Cardiac fibroblast (primary cell): ENCODE measurements at regions not wholly inside any gene's neighbourhood (a gene's known extent, or its start where the extent isn't known, plus 50 kb on each side); places are given as distances from the start of the nearest gene placed in this dataset.

ENCODE experiments used
- DNase-seq, 2 donors: peaks; one replicate each; pipeline versions ENCODE4 v3.0.0 to v3.0.0-alpha.2; 2010; ENCODE audit warnings: low read depth in 2 of 2
- H3K4me3 ChIP-seq, 2 donors: replicated peaks in 1 of 2; 1 replicate in 1 of 2; 2 replicates in 1 of 2; pipeline ENCODE4 v1.5.1; 2011; ENCODE audit warnings: low read depth in 2 of 2, low read length in 2 of 2, mild to moderate bottlenecking in 2 of 2, moderate library complexity in 1 of 2
- CTCF ChIP-seq: IDR thresholded peaks from one replicate; pipeline ENCODE4 v1.5.1; 2011; ENCODE audit warnings: low read depth, mild to moderate bottlenecking, low read length, inconsistent platforms

DNA sequence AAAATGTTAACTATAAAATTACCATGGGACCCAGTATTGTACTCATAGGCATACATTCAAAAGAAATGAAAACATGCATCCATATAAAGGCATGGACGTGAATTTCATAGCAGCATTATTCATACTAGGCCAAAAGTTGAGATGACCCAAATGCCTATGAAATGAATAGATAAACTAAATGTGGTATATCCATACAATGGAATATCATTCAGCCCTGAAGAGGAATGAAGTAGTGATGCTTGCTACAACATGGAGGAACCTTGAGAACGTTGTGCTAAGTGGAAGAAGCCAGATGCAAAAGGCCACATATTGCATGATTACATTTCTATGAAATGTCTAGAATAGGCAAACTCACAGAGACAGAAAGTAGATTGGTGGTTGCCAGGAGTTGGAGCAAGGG lies 127.1 kb upstream of the IPO9 start:
- H3K4me3 ChIP-seq, result no peak overlapping the region
- no peak for TF ChIP-seq CTCF
- DNase-seq, result no peak

GRCh38 chr1:201702936-201703335 lies 126.0 kb upstream of the IPO9 start:
- peak; percentile 39 to 61 for DNase-seq
- no peak overlapping the region for H3K4me3 ChIP-seq
- TF ChIP-seq CTCF, result no peak

DNA sequence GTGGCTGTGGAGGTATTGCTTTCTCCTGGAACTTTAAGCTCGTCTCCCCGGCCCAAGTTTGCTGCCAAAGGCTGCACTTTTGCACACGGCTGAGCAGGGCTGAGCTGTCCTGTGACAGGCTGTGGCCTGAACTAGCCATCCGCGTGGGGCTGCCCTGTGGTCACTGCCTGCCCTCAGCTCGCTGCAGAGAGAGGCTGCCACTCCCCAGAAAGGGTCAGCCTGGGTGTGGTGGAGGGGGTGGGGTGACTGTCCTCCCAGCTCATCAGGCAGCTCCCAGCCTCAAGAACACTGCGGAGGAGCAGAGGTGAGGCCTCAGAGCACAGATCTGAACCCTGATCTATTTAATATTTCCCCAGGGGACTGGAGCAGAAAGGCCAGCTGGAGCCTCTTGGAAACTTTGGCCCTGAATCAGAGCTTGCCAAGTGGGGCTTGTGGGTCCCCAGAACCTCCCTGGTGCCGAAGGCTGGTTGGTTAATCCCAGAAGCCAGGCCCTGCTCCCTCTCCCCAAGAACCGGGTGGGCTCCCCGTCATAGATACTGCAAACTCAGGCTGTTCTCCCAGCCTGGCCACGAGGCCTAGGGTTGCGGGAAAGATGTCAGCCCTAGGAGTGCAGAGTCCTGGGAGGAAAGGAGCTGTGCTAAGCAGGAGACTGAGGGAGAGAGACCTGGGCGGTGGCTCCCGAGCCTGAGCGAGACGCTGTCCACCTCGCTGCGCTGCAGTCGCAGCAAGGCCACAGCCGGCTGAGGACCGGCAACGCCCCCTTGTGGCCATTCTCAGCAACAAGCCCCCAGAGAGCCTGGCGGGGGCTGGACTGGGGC lies 125.1 kb upstream of the IPO9 start:
- H3K4me3 ChIP-seq, result no peak overlapping the region
- TF ChIP-seq CTCF, result peak; percentile 97
- peak; percentile 83 to 86 for DNase-seq

GRCh38 chr1:201704439-201704792 lies 124.5 kb upstream of the IPO9 start:
- no peak for DNase-seq
- no peak overlapping the region for H3K4me3 ChIP-seq
- TF ChIP-seq CTCF, result no peak

DNA sequence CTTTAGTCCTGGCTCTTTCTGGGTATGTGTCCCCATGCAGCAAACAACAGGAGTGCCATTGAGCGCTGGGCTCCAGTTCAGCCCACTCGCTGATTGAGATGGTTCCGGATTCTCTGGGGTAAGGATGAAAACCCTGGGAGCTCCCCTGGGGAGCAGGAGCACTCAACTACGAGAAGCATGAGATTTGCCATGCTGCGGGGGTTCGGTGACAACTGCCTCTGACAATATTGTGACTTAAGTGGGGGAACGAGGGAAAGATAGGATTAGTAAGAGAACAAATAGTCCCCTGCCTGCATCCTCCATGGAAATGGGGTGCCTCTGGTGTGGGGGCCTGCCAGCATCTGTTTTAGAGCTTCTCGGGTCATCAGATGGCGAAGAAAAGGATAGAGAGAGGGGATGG lies 123.6 kb upstream of the IPO9 start:
- no peak for DNase-seq
- TF ChIP-seq CTCF, result no peak
- H3K4me3 ChIP-seq, result no peak overlapping the region

DNA sequence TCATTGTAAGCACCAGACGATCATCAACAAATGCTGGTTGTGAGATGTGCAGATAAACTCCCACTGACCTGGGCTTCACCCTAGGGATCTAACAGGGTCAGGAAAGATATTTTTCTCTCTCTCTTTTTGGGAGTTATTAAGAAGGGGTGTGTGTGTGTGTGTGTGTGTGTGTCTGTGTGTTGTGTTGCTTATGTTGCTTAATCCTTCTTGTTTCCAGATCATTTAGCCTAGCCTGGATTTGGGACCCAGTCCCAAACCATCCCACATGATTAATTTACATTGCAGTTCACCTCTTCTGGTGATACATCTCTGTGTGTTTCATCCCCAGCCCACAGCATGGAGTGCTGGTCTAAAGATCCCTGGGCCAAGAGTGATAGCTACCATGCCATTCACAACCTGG lies 122.8 kb upstream of the IPO9 start:
- DNase-seq, result no peak
- H3K4me3 ChIP-seq, result no peak overlapping the region
- no peak for TF ChIP-seq CTCF

DNA sequence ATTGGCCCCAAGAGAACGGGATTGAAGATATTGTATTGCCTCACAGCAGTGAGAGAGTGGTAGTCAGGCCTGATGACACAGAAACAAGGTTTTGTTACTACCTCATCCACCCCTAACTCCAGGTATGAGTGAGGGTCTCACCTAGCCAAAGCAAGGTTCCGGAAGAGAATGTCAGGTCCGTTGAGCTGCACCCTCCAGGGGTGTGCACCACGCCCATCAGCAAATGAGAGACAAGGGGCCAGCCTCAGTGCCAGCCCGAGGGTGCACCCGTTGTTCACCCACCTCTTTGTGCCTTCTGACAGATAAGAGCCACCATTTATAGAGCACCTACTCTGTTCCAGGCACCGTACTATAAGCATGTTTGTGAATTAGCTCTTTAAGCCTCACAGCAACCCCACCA lies 121.9 kb upstream of the IPO9 start:
- H3K4me3 ChIP-seq, result no peak overlapping the region
- no peak for DNase-seq
- no peak for TF ChIP-seq CTCF
